Endothelial cell of umbilical vein (primary cell): ENCODE measurements at regions not wholly inside any gene's neighbourhood (a gene's known extent, or its start where the extent isn't known, plus 50 kb on each side); places are given as distances from the start of the nearest gene placed in this dataset.

Experiments
- CTCF ChIP-seq, 2 donors: IDR thresholded peaks; 1 replicate in 1 of 2; 2 replicates in 1 of 2; pipeline ENCODE4 v1.5.1; 2011; ENCODE audit warnings: low read length in 2 of 2, mild to moderate bottlenecking in 2 of 2, moderate library complexity in 2 of 2, control low read depth in 1 of 2, inconsistent platforms in 1 of 2, low read depth in 1 of 2; ENCODE audit not compliant: insufficient read depth in 1 of 2; ENCODE audit errors: extremely low read depth in 1 of 2
- EZH2 ChIP-seq: IDR thresholded peaks from 2 replicates; pipeline ENCODE4 v1.6.1; 2012; ENCODE audit warnings: borderline replicate concordance, low read depth, mild to moderate bottlenecking, moderate library complexity, low read length, inconsistent platforms; ENCODE audit not compliant: severe bottlenecking
- POLR2A ChIP-seq: IDR thresholded peaks from 2 replicates; pipeline ENCODE4 v1.6.1; 2012; ENCODE audit warnings: low read depth, mild to moderate bottlenecking, control low read depth, low read length
- POLR2AphosphoS5 ChIP-seq: IDR thresholded peaks from 2 replicates; pipeline ENCODE4 v1.6.1; 2012; ENCODE audit warnings: low read depth, mild to moderate bottlenecking, control low read depth, low read length, moderate library complexity; ENCODE audit not compliant: insufficient read depth

- TF ChIP-seq CTCF (IDR thresholded peaks at IDR 0.05; ENCODE audit: extremely low read depth in 1 of 2, insufficient read depth in 1 of 2, low read depth in 1 of 2, low read length in 2 of 2), result no peak
- TF ChIP-seq POLR2AphosphoS5, result no peak
- no peak for TF ChIP-seq POLR2A
- no peak for TF ChIP-seq EZH2
Observed at GRCh38 chr1:172763057-172763456, 104.2 kb downstream of the FASLG start.
